ENCODE measurements at regions not wholly inside any gene's neighbourhood (a gene's known extent, or its start where the extent isn't known, plus 50 kb on each side); places are given as distances from the start of the nearest gene placed in this dataset.

DNA sequence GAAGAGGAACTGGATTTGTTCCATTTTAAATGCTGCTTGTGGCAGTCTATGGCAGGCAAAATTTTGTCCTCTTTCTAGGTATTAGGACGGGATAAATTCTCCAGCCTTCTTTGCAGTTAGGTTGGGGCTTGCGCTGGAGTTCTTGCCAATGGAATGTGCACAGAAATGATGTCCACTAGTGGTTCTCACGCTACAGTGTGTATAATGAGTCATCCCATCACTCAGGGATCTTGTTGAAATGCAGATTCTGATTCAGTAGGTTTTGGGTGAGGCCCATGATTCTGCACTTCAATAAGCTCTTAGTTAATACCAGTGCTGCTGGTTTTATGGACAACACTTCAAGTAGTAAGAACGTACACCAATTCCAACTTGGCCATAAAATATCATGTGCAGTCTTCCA, 317.6 kb upstream of the KLF4 start:
- H3K36me3 ChIP-seq (ENCODE audit: insufficient read depth, low read length): no peaks in the 10 kb centered on the region
- no peak overlapping the region for H3K4me3 ChIP-seq (ENCODE audit: low read depth, low read length, poor library complexity, severe bottlenecking)
- H3F3A ChIP-seq (ENCODE audit: insufficient read depth, low read length): no peaks in the 10 kb centered on the region
- no peak overlapping the region for H3K27ac ChIP-seq (ENCODE audit: low read depth, low read length, poor library complexity, severe bottlenecking)
- H3K4me1 ChIP-seq (ENCODE audit: insufficient read depth, low read length, severe bottlenecking): no peaks in the 10 kb centered on the region
- no peak overlapping the region for H3K9ac ChIP-seq (ENCODE audit: low read length)
- no peaks in the 10 kb centered on the region for H3K9me3 ChIP-seq (ENCODE audit: low read length)
- H3K79me2 ChIP-seq (ENCODE audit: insufficient read depth, low read length): no peaks in the 10 kb centered on the region
- TF ChIP-seq EZH2 (IDR thresholded peaks at IDR 0.05; ENCODE audit: borderline replicate concordance, low read length): no peak
- TF ChIP-seq, protein P1, sequence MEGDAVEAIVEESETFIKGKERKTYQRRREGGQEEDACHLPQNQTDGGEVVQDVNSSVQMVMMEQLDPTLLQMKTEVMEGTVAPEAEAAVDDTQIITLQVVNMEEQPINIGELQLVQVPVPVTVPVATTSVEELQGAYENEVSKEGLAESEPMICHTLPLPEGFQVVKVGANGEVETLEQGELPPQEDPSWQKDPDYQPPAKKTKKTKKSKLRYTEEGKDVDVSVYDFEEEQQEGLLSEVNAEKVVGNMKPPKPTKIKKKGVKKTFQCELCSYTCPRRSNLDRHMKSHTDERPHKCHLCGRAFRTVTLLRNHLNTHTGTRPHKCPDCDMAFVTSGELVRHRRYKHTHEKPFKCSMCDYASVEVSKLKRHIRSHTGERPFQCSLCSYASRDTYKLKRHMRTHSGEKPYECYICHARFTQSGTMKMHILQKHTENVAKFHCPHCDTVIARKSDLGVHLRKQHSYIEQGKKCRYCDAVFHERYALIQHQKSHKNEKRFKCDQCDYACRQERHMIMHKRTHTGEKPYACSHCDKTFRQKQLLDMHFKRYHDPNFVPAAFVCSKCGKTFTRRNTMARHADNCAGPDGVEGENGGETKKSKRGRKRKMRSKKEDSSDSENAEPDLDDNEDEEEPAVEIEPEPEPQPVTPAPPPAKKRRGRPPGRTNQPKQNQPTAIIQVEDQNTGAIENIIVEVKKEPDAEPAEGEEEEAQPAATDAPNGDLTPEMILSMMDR (IDR thresholded peaks at IDR 0.05; ENCODE audit: low read length): no peak
- H3K9me2 ChIP-seq (ENCODE audit: low read depth, low read length): no peaks in the 10 kb centered on the region
- no peaks in the 10 kb centered on the region for H3K27me3 ChIP-seq (ENCODE audit: insufficient read depth, low read length)
- no peaks in the 10 kb centered on the region for H4K20me1 ChIP-seq (ENCODE audit: insufficient read depth, low read length)
- H2AFZ ChIP-seq (ENCODE audit: low read length): no peak overlapping the region
- no peak overlapping the region for H3K4me2 ChIP-seq (ENCODE audit: low read length)

DNA sequence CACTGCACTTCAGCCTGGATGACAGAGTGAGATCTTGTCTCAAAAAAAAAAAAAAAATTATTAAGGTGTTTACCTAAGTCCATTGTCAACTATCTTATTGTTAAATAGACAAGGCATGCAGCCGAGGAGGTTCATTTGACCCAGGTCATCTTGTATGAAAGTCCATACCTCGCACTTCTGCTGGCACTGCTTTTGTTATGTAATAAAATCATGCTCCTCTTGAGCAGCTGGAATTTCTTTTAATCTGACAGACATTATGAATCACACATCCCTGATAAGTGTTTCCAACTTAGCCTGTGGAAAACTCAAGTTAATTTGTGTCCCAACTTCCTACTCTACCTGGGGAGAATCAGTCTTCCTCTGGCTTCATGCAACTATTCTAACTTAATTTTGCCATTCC, 315.6 kb upstream of the KLF4 start:
- Histone ChIP-seq H3K36me3 (ENCODE audit: insufficient read depth, low read length) (no peaks in the 10 kb centered on the region), H3K9me3 (ENCODE audit: low read length) (no peaks in the 10 kb centered on the region), H3K4me3 (ENCODE audit: low read depth, low read length, poor library complexity, severe bottlenecking) (no peak overlapping the region), H3F3A (ENCODE audit: insufficient read depth, low read length) (no peaks in the 10 kb centered on the region), H4K20me1 (ENCODE audit: insufficient read depth, low read length) (no peaks in the 10 kb centered on the region), H3K27ac (ENCODE audit: low read depth, low read length, poor library complexity, severe bottlenecking) (no peak overlapping the region), H3K4me1 (ENCODE audit: insufficient read depth, low read length, severe bottlenecking) (no peaks in the 10 kb centered on the region), H3K9me2 (ENCODE audit: low read depth, low read length) (no peaks in the 10 kb centered on the region), H3K9ac (ENCODE audit: low read length) (no peak overlapping the region), H3K27me3 (ENCODE audit: insufficient read depth, low read length) (no peaks in the 10 kb centered on the region), H3K79me2 (ENCODE audit: insufficient read depth, low read length) (no peaks in the 10 kb centered on the region), H2AFZ (ENCODE audit: low read length) (no peak overlapping the region), H3K4me2 (ENCODE audit: low read length) (no peak overlapping the region)
- TF ChIP-seq EZH2 (IDR thresholded peaks at IDR 0.05; ENCODE audit: borderline replicate concordance, low read length): no peak
- TF ChIP-seq, protein P1 (IDR thresholded peaks at IDR 0.05; ENCODE audit: low read length): no peak

DNA sequence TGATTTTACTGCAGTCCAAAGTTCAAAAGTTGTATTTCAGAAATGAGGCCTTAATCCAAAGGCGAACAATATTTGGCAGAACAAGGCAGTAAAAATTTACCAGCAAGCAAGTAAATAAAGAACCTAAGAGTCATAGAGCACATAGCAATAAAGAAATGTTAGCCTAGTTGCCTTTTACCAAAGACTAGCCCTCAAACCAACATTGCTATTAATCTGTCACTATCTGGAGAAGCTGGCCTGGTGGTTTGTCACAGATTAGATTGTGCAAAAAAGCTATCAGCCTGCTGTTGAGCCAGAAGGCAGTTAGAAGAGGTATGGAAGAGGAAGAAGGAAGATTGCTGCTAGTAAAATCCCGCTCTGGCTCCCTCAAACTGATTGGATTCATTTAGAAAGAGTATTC, 304.7 kb upstream of the KLF4 start:
- no peaks in the 10 kb centered on the region for H4K20me1 ChIP-seq (ENCODE audit: insufficient read depth, low read length)
- no peak overlapping the region for H3K4me2 ChIP-seq (ENCODE audit: low read length)
- H3K9ac ChIP-seq (ENCODE audit: low read length): no peak overlapping the region
- no peaks in the 10 kb centered on the region for H3K9me2 ChIP-seq (ENCODE audit: low read depth, low read length)
- no peak overlapping the region for H3K4me3 ChIP-seq (ENCODE audit: low read depth, low read length, poor library complexity, severe bottlenecking)
- H3F3A ChIP-seq (ENCODE audit: insufficient read depth, low read length): no peaks in the 10 kb centered on the region
- H3K4me1 ChIP-seq (ENCODE audit: insufficient read depth, low read length, severe bottlenecking): no peaks in the 10 kb centered on the region
- H3K9me3 ChIP-seq (ENCODE audit: low read length): no peaks in the 10 kb centered on the region
- no peak overlapping the region for H2AFZ ChIP-seq (ENCODE audit: low read length)
- H3K79me2 ChIP-seq (ENCODE audit: insufficient read depth, low read length): no peaks in the 10 kb centered on the region
- H3K27me3 ChIP-seq (ENCODE audit: insufficient read depth, low read length): no peaks in the 10 kb centered on the region
- no peaks in the 10 kb centered on the region for H3K36me3 ChIP-seq (ENCODE audit: insufficient read depth, low read length)
- H3K27ac ChIP-seq (ENCODE audit: low read depth, low read length, poor library complexity, severe bottlenecking): no peak overlapping the region
- TF ChIP-seq, protein P1 (IDR thresholded peaks at IDR 0.05; ENCODE audit: low read length): no peak
- no peak for TF ChIP-seq EZH2 (IDR thresholded peaks at IDR 0.05; ENCODE audit: borderline replicate concordance, low read length)

Measured in OCI-LY1 (cell line).